ENCODE measurements at regions not wholly inside any gene's neighbourhood (a gene's known extent, or its start where the extent isn't known, plus 50 kb on each side); places are given as distances from the start of the nearest gene placed in this dataset.
A peak's percentile ranks its signal among the peaks of the same experiment; 100 is the strongest.
"Not testable (repeated sequence)": the region's sequence is repeated elsewhere in the genome, so short reads cannot be mapped to it uniquely, and the experiment has no call there.

GRCh38 chr1:182172699-182173098 lies 111.2 kb upstream of the ZNF648 start:
- no peak for DNase-seq (ENCODE audit: low read depth in 4 of 4, low spot score in 3 of 4)

GRCh38 chr1:182170891-182171461 lies 109.5 kb upstream of the ZNF648 start:
- DNase-seq (ENCODE audit: low read depth in 4 of 4, low spot score in 3 of 4) = no peak

GRCh38 chr1:182169203-182169602 lies 107.7 kb upstream of the ZNF648 start:
- DNase-seq (ENCODE audit: low read depth in 4 of 4, low spot score in 3 of 4) = no peak

- DNase-seq (ENCODE audit: low read depth in 4 of 4, low spot score in 3 of 4) = no peak
Observed at GRCh38 chr1:182166750-182167149, 105.2 kb upstream of the ZNF648 start.

GRCh38 chr1:182166321-182166720 lies 104.8 kb upstream of the ZNF648 start:
- DNase-seq (ENCODE audit: low read depth in 4 of 4, low spot score in 3 of 4) = no peak

- no peak for DNase-seq (ENCODE audit: low read depth in 4 of 4, low spot score in 3 of 4)
Observed at GRCh38 chr1:182164273-182164672, 102.8 kb upstream of the ZNF648 start.

GRCh38 chr1:182163821-182164223 lies 102.3 kb upstream of the ZNF648 start:
- DNase-seq (ENCODE audit: low read depth in 4 of 4, low spot score in 3 of 4) = no peak

- DNase-seq (ENCODE audit: low read depth in 4 of 4, low spot score in 3 of 4) = no peak
Observed at GRCh38 chr1:182159443-182159842, 97.9 kb upstream of the ZNF648 start.

- no peak for DNase-seq (ENCODE audit: low read depth in 4 of 4, low spot score in 3 of 4)
Observed at GRCh38 chr1:182157187-182157586, 95.7 kb upstream of the ZNF648 start.

- not testable (repeated sequence) for DNase-seq (ENCODE audit: low read depth in 4 of 4, low spot score in 3 of 4)
Observed at GRCh38 chr1:182154425-182154824, 92.9 kb upstream of the ZNF648 start.

- DNase-seq (ENCODE audit: low read depth in 4 of 4, low spot score in 3 of 4) = no peak
Observed at GRCh38 chr1:182149411-182149965, 88.0 kb upstream of the ZNF648 start.

GRCh38 chr1:182147951-182148350 lies 86.4 kb upstream of the ZNF648 start:
- DNase-seq (ENCODE audit: low read depth in 4 of 4, low spot score in 3 of 4) = no peak

- no peak for DNase-seq (ENCODE audit: low read depth in 4 of 4, low spot score in 3 of 4)
Observed at GRCh38 chr1:182147136-182147820, 85.8 kb upstream of the ZNF648 start.

GRCh38 chr1:182146286-182146685 lies 84.8 kb upstream of the ZNF648 start:
- no peak for DNase-seq (ENCODE audit: low read depth in 4 of 4, low spot score in 3 of 4)

- DNase-seq (ENCODE audit: low read depth in 4 of 4, low spot score in 3 of 4) = no peak
Observed at GRCh38 chr1:182145441-182145840, 83.9 kb upstream of the ZNF648 start.

- DNase-seq (ENCODE audit: low read depth in 4 of 4, low spot score in 3 of 4) = no peak
Observed at GRCh38 chr1:182144646-182145030, 83.1 kb upstream of the ZNF648 start.

- DNase-seq (ENCODE audit: low read depth in 4 of 4, low spot score in 3 of 4) = peak in 3 of 4 donors; percentile 52 to 79 (median 56)
Observed at GRCh38 chr1:182143825-182144645, 82.5 kb upstream of the ZNF648 start.

GRCh38 chr1:182143154-182143657 lies 81.7 kb upstream of the ZNF648 start:
- DNase-seq (ENCODE audit: low read depth in 4 of 4, low spot score in 3 of 4) = peak; percentile 84 to 88 (median 86)

- DNase-seq (ENCODE audit: low read depth in 4 of 4, low spot score in 3 of 4) = no peak
Observed at GRCh38 chr1:182142621-182143020, 81.1 kb upstream of the ZNF648 start.

- DNase-seq (ENCODE audit: low read depth in 4 of 4, low spot score in 3 of 4) = no peak
Observed at GRCh38 chr1:182141040-182141439, 79.5 kb upstream of the ZNF648 start.

- DNase-seq (ENCODE audit: low read depth in 4 of 4, low spot score in 3 of 4) = no peak
Observed at GRCh38 chr1:182139496-182139895, 78.0 kb upstream of the ZNF648 start.
